Peyer's patch (tissue), 4 donors: ENCODE measurements at regions not wholly inside any gene's neighbourhood (a gene's known extent, or its start where the extent isn't known, plus 50 kb on each side); places are given as distances from the start of the nearest gene placed in this dataset.
"Not testable (repeated sequence)": the region's sequence is repeated elsewhere in the genome, so short reads cannot be mapped to it uniquely, and the experiment has no call there.

ENCODE experiments used
- DNase-seq, 3 donors: peaks; one replicate each; pipeline ENCODE4 v3.0.0-alpha.2; 2017 to 2019
- H3K27ac ChIP-seq, 4 donors: fragments of 200-600 bp; sonication (generic); one replicate each; pipeline ENCODE4 v1.5.1; 2016 to 2019
- H3K27me3 ChIP-seq, 2 donors: fragments of 200-600 bp; sonication (generic); one replicate each; pipeline ENCODE4 v1.5.1; 2019
- H3K36me3 ChIP-seq, 3 donors: fragments of 200-600 bp; sonication (generic); one replicate each; pipeline ENCODE4 v1.5.1; 2016 to 2019
- H3K4me1 ChIP-seq, 4 donors: fragments of 200-600 bp; sonication (generic); one replicate each; pipeline ENCODE4 v1.5.1; 2016 to 2019
- H3K4me3 ChIP-seq, 4 donors: fragments of 200-600 bp; sonication (generic); 1 replicate in 3 of 4; 2 replicates in 1 of 4; pipeline ENCODE4 v1.5.1; 2016 to 2019; ENCODE audit warnings: mild to moderate bottlenecking in 1 of 4
- H3K9me3 ChIP-seq, 4 donors: fragments of 200-600 bp; sonication (generic); one replicate each; pipeline ENCODE4 v1.5.1; 2016 to 2019; ENCODE audit warnings: mild to moderate bottlenecking in 1 of 4
- POLR2A ChIP-seq, 2 donors: fragments of 450-650 bp; IDR thresholded peaks; one replicate each; pipeline ENCODE4 v1.5.1; 2017; ENCODE audit warnings: antibody characterized with exemption in 2 of 2, mild to moderate bottlenecking in 2 of 2, moderate library complexity in 2 of 2
- TF ChIP-seq, protein P1 (sequence below), 6 experiments: fragments of 450-650 bp in 4 of 6; fragments of 200-600 bp in 2 of 6; sonication (generic) in 1 of 6; IDR thresholded peaks; one replicate each; pipeline ENCODE4 v1.5.1; 2017 to 2019; ENCODE audit warnings: antibody characterized with exemption in 6 of 6, mild to moderate bottlenecking in 3 of 6, moderate library complexity in 1 of 6

DNA sequence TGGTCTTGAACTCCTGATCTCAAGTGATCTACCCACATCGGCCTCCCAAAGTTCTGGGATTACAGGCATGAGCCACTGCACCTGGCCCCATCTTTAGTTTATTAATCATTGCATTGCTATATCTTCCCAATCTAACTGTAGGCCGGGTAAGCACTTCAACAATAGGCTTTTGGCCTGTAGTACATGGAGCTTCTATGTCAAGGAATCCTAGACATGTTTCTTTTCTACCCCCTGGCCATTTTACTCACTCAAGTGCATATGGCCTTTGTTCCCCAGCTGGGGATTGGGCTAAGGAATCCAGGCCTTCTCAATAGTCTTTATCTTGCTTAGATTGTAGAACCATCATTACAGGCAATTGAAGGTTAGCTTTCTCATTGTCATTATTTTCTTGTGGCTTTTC is 122.3 kb upstream of the MBNL1 start:
- Histone ChIP-seq H3K4me3 (no peak overlapping the region), H3K36me3 (no peaks in the 10 kb centered on the region), H3K27ac (no peak overlapping the region), H3K4me1 (no peaks in the 10 kb centered on the region), H3K27me3 (no peaks in the 10 kb centered on the region), H3K9me3 (no peaks in the 10 kb centered on the region)
- DNase-seq = no peak
- TF ChIP-seq POLR2A (IDR thresholded peaks at IDR 0.05) = no peak
- TF ChIP-seq, protein P1, sequence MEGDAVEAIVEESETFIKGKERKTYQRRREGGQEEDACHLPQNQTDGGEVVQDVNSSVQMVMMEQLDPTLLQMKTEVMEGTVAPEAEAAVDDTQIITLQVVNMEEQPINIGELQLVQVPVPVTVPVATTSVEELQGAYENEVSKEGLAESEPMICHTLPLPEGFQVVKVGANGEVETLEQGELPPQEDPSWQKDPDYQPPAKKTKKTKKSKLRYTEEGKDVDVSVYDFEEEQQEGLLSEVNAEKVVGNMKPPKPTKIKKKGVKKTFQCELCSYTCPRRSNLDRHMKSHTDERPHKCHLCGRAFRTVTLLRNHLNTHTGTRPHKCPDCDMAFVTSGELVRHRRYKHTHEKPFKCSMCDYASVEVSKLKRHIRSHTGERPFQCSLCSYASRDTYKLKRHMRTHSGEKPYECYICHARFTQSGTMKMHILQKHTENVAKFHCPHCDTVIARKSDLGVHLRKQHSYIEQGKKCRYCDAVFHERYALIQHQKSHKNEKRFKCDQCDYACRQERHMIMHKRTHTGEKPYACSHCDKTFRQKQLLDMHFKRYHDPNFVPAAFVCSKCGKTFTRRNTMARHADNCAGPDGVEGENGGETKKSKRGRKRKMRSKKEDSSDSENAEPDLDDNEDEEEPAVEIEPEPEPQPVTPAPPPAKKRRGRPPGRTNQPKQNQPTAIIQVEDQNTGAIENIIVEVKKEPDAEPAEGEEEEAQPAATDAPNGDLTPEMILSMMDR (IDR thresholded peaks at IDR 0.05) = no peak

DNA sequence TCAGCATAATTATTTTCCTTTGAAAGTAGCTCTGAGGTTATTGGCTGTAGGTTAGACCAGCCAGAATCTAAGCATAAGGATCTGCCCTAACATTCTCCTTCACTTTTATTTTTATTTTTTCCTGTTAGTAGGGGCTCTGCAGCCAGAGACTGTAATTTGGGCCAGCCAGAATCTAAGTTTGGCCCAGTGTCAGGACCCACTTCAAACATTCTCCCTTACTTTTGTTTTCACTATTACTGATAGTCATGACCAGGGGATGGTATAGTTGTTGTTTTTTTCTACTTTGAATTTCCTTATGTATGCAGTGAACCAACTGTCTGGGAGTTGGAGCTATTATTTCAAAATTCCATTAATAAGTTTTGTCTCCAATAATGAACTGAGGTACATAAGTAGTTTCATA is 121.0 kb upstream of the MBNL1 start:
- no peaks in the 10 kb centered on the region for H3K9me3 ChIP-seq
- no peaks in the 10 kb centered on the region for H3K4me1 ChIP-seq
- no peak overlapping the region for H3K27ac ChIP-seq
- TF ChIP-seq, protein P1 (IDR thresholded peaks at IDR 0.05) = no peak
- TF ChIP-seq POLR2A (IDR thresholded peaks at IDR 0.05) = no peak
- H3K36me3 ChIP-seq = no peaks in the 10 kb centered on the region
- no peak overlapping the region for H3K4me3 ChIP-seq
- no peak for DNase-seq
- no peaks in the 10 kb centered on the region for H3K27me3 ChIP-seq

DNA sequence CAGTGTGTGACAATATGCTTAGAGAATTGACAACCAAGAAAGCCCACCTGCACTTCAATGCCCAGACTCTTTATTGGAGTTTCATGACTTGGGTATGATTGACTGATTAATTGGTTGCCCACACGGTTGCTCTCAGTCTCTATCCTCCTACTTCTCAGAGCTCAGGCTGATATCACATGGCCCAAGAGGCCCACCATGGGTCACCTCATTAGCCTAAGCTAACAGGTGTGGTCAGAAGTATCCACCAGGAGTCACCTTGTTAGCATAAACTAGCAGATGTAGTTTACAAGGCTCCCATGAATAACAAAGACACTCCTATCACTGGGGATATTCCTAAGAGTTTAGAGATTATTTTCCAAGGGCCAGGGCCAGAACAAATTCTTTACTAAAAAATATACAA is 120.2 kb upstream of the MBNL1 start:
- Histone ChIP-seq H3K4me3 (no peak overlapping the region), H3K27ac (no peak overlapping the region), H3K9me3 (no peaks in the 10 kb centered on the region), H3K27me3 (no peaks in the 10 kb centered on the region), H3K4me1 (no peaks in the 10 kb centered on the region), H3K36me3 (no peaks in the 10 kb centered on the region)
- TF ChIP-seq POLR2A (IDR thresholded peaks at IDR 0.05) = no peak
- TF ChIP-seq, protein P1 (IDR thresholded peaks at IDR 0.05) = no peak
- DNase-seq = no peak

DNA sequence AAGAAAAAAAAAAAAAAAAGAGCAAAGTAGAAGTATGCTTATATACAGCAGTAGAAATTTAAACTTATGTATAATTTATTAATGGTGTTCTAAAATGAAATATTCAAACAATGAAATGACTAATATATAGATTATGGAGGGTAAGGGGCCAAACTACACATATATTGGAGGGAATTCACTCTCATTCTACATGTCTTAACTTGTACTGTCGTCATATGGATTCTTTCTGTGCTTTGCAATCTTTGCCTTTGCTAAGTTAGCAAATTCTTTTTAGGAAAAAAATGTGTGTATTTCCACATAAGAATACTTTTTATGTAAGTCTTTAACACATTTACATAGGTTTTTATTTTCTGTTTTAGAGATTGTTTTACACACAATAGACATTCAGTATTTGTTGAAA is 118.9 kb upstream of the MBNL1 start:
- TF ChIP-seq POLR2A (IDR thresholded peaks at IDR 0.05) = no peak
- TF ChIP-seq, protein P1 (IDR thresholded peaks at IDR 0.05) = no peak
- no peaks in the 10 kb centered on the region for H3K9me3 ChIP-seq
- no peaks in the 10 kb centered on the region for H3K27me3 ChIP-seq
- no peaks in the 10 kb centered on the region for H3K36me3 ChIP-seq
- H3K4me1 ChIP-seq = no peaks in the 10 kb centered on the region
- no peak for DNase-seq
- H3K27ac ChIP-seq = no peak overlapping the region
- H3K4me3 ChIP-seq = no peak overlapping the region

GRCh38 chr3:152151216-152151876 is 117.4 kb upstream of the MBNL1 start:
- no peak for DNase-seq
- Histone ChIP-seq H3K27me3 (no peaks in the 10 kb centered on the region), H3K36me3 (no peaks in the 10 kb centered on the region), H3K4me1 (no peaks in the 10 kb centered on the region), H3K4me3 (no peak overlapping the region), H3K27ac (no peak overlapping the region), H3K9me3 (no peaks in the 10 kb centered on the region)
- TF ChIP-seq, protein P1 (IDR thresholded peaks at IDR 0.05) = no peak

DNA sequence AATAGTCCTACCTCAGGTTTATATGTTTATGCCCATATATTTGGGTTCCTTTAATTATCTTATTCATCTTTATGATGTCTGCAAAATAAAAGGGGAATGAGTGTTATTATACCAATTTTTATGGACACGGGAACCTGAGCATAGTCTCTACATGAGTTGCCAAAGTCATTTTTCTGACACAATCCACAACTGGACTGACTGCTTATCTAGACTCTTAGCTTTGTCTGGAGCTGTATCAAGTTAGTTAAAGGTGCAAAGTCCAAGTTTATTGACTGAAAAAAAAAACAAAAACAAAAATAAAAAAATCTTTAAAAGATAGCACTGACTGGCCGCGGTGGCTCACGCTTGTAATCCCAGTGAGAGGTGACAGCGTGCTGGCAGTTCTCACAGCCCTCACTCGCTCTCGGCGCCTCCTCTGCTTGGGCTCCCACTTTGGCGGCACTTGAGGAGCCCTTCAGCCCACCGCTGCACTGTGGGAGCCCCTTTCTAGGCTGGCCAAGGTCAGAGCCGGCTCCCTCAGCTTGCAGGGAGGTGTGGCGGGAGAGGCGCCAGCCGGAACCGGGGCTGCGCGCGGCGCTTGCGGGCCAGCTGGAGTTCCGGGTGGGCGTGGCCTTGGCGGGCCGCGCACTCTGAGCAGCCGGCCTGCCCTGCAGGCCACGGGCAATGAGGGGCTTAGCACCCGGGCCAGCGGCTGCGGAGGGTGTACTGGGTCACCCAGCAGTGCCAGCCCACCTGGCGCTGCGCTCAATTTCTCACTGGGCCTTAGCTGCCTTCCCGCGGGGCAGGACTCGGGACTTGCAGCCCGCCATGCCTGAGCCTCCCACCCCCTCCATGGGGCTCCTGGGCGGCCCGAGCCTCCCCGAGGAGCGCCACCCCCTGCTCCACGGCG is 116.6 kb upstream of the MBNL1 start:
- H3K27me3 ChIP-seq = not testable (repeated sequence)

GRCh38 chr3:152153115-152153514 is 115.6 kb upstream of the MBNL1 start:
- H3K27me3 ChIP-seq, H3K36me3 ChIP-seq, H3K4me3 ChIP-seq, DNase-seq, H3K4me1 ChIP-seq, H3K9me3 ChIP-seq, H3K27ac ChIP-seq: not testable (repeated sequence)

More for the DNA sequence above, 116.6 kb upstream of the MBNL1 start:
- H3K36me3 ChIP-seq, H3K9me3 ChIP-seq, H3K27ac ChIP-seq, H3K4me1 ChIP-seq, DNase-seq, H3K4me3 ChIP-seq: not testable (repeated sequence)
